HEK293T (cell line): ENCODE measurements at regions not wholly inside any gene's neighbourhood (a gene's known extent, or its start where the extent isn't known, plus 50 kb on each side); places are given as distances from the start of the nearest gene placed in this dataset.
A peak's percentile ranks its signal among the peaks of the same experiment; 100 is the strongest.

Experiments used
- CTCF ChIA-PET: fragments of 350-600 bp; formaldehyde crosslinking; extraction: SDS; loops from one replicate; lab custom pipeline; 2021; ENCODE audit warnings: antibody characterized with exemption, inconsistent platforms; lab: Yijun Ruan, JAX
- POLR2A ChIA-PET: fragments of 350-600 bp; formaldehyde crosslinking; extraction: SDS; loops from one replicate; lab custom pipeline; 2020; ENCODE audit warnings: antibody characterized with exemption, inconsistent platforms; lab: Yijun Ruan, JAX
- DNase-seq: peaks from one replicate; pipeline ENCODE4 v3.0.0; 2012; ENCODE audit warnings: mixed read lengths; ENCODE audit errors: extremely low spot score
- ARNT ChIP-seq: fragments of 450-650 bp; IDR thresholded peaks from 2 replicates; pipeline ENCODE4 v1.6.1; 2017; ENCODE audit warnings: mild to moderate bottlenecking
- BHLHE40 ChIP-seq: fragments of 450-650 bp; IDR thresholded peaks from 2 replicates; pipeline ENCODE4 v1.6.1; 2016; ENCODE audit warnings: mild to moderate bottlenecking, moderate library complexity, borderline replicate concordance
- CTBP1 ChIP-seq: fragments of 450-650 bp; IDR thresholded peaks from 2 replicates; pipeline ENCODE4 v1.6.1; 2016; ENCODE audit warnings: borderline replicate concordance
- ELF4 ChIP-seq: fragments of 450-650 bp; IDR thresholded peaks from 2 replicates; pipeline ENCODE4 v1.6.1; 2017; ENCODE audit warnings: antibody characterized with exemption
- FOXA1 ChIP-seq: fragments of 450-650 bp; IDR thresholded peaks from 2 replicates; pipeline ENCODE4 v1.6.1; 2016; ENCODE audit warnings: mild to moderate bottlenecking
- FOXK2 ChIP-seq: fragments of 450-650 bp; IDR thresholded peaks from 2 replicates; pipeline ENCODE4 v1.6.1; 2016; ENCODE audit warnings: mild to moderate bottlenecking
- FOXM1 ChIP-seq: fragments of 450-650 bp; IDR thresholded peaks from 2 replicates; pipeline ENCODE4 v1.6.1; 2017; ENCODE audit warnings: mild to moderate bottlenecking, borderline replicate concordance
- HDGF ChIP-seq: fragments of 450-650 bp; IDR thresholded peaks from 2 replicates; pipeline ENCODE4 v1.6.1; 2017; ENCODE audit warnings: antibody characterized with exemption, borderline replicate concordance
- L3MBTL2 ChIP-seq: fragments of 450-650 bp; conservative IDR thresholded peaks from 2 replicates; pipeline ENCODE4 v1.6.1; 2016; ENCODE audit warnings: mild to moderate bottlenecking
- LEF1 ChIP-seq: fragments of 450-650 bp; IDR thresholded peaks from 2 replicates; pipeline ENCODE4 v1.6.1; 2017; ENCODE audit warnings: mild to moderate bottlenecking, borderline replicate concordance
- NFRKB ChIP-seq: fragments of 450-650 bp; IDR thresholded peaks from 2 replicates; pipeline ENCODE4 v1.6.1; 2016; ENCODE audit warnings: mild to moderate bottlenecking, moderate library complexity
- SP1 ChIP-seq: fragments of 450-650 bp; IDR thresholded peaks from 2 replicates; pipeline ENCODE4 v1.6.1; 2017
- SUZ12 ChIP-seq: fragments of 450-650 bp; IDR thresholded peaks from 2 replicates; pipeline ENCODE4 v1.6.1; 2016; ENCODE audit warnings: mild to moderate bottlenecking
- TARDBP ChIP-seq: fragments of 450-650 bp; IDR thresholded peaks from 2 replicates; pipeline ENCODE4 v1.6.1; 2016
- ZNF384 ChIP-seq: fragments of 450-650 bp; IDR thresholded peaks from 2 replicates; pipeline ENCODE4 v1.6.1; 2016
- TF ChIP-seq, protein P1 (sequence below): fragments of 450-650 bp; IDR thresholded peaks from 2 replicates; pipeline ENCODE4 v1.6.1; 2016

DNA sequence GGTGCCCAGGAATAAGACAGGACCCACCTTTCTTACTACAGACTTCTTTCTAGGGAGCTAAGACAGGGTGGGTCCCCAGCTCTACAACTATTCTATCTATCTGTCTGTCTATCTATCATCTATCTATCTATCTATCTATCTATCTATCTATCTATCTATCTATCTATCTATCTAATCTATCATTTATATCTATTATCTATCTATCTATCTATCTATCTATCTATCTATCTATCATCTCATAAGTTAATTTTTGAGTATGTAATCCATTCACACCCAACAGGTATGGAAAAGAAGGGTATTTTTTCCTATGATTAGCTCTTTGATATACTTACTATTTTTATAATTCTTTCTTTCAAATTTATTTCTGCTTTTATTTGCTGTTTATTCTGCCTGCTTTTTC lies 55.9 kb downstream of the BAMBI start:
- DNase-seq, result no peak
- ChIA-PET POLR2A (no interaction called here), CTCF (interaction anchor here (0.5 to 0.6 kb wide), 2 partner anchors 55 to 64 kb away, joined by 3 read pairs; partner anchors contain the start of gene BAMBI)
- TF ChIP-seq ELF4 (no peak), ARNT (no peak), FOXM1 (no peak), SUZ12 (no peak), FOXK2 (no peak), LEF1 (no peak), CTBP1 (no peak), HDGF (no peak), ZNF384 (no peak), BHLHE40 (no peak)
- TF ChIP-seq, protein P1, sequence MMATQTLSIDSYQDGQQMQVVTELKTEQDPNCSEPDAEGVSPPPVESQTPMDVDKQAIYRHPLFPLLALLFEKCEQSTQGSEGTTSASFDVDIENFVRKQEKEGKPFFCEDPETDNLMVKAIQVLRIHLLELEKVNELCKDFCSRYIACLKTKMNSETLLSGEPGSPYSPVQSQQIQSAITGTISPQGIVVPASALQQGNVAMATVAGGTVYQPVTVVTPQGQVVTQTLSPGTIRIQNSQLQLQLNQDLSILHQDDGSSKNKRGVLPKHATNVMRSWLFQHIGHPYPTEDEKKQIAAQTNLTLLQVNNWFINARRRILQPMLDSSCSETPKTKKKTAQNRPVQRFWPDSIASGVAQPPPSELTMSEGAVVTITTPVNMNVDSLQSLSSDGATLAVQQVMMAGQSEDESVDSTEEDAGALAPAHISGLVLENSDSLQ, result no peak

DNA sequence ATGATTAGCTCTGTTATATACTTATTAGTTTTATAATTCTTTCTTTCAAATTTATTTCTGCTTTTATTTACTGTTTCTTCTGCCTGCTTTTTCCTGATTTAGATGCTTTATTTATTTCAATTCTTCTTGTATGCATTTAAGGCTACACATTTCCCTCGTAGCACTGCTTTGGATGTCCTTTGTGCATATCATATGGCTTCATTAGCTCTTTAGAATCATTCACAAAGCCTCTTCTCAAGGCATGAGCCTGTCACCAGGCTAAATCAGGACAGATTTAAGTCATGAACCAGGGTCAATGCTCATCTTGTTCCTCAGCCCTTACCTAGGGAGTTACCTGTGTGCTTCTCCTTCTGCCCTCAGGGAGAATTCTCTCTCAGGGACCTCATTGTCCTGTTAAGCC lies 56.3 kb downstream of the BAMBI start:
- CTCF ChIA-PET, result interaction anchor here (0.5 kb wide), 1 partner anchor 64 kb away, joined by 3 read pairs; no protein-coding TSS in a partner anchor
- TF ChIP-seq FOXA1 (no peak), FOXM1 (no peak), SUZ12 (no peak), LEF1 (no peak), ARNT (no peak), ELF4 (no peak)
- POLR2A ChIA-PET, result no interaction called here
- DNase-seq, result no peak

DNA sequence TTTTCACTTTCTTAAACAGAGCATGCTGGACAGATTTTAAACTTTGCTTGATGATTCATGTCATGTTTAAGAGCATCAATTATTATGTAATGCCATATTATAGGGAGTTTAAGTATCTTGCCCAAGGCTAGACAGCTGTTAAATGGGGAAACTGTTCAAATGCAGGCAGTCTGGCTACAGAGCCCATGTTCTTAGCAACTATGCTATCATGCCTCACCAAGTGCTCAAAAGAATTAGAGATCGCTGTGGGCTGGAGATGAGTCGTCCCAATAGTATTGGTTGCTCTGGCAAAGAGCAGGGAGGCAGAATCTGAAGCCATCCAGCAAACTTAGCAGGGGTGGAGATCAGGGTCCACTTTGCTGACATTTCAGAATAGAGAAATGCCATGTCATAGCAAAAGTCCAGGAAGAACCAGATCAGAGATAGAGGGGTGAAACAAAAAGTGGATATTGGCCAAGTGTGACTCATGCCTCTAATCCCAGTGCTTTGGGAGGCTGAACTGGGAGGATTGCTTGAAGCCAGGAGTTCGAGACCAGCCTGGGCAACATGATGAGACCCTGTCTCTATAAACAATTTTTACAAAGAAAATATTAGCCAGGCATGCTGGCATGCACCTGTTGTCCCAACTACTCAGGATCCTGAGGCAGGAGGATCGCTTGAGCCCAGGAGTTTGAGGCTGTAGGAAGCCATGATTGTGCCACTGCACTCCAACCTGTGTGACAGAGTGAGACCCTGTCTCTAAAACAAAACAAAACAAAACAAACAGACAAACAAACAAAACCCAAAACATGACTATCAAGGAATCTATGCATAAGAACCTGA lies 57.8 kb downstream of the BAMBI start:
- POLR2A ChIA-PET, result no interaction called here
- TF ChIP-seq ARNT (no peak), HDGF (no peak)
- DNase-seq, result no peak
- CTCF ChIA-PET, result no interaction called here

DNA sequence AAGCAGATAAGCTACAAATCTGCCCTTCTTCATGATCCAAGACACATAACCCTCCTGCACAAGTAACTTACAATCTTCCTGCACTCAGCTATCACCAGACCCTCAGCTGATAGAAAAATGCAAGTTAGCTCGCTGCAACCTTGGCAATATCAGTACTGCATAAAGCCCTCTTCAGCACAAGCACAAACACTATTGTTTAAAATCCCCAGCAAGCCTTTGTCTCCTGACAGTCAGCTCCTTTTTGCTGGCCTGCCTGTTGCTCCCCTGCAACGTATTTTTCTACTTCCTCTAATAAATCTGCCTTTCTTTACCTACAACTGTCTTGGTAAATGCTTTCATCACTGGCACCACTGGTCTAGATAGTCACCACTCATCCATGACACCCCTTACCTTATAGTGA lies 59.8 kb downstream of the BAMBI start:
- TF ChIP-seq FOXA1 (no peak), TARDBP (no peak), HDGF (no peak), L3MBTL2 (no peak)
- TF ChIP-seq, protein P1, result no peak
- ChIA-PET POLR2A (no interaction called here), CTCF (interaction anchor here (0.5 to 0.9 kb wide), 2 partner anchors 242 to 254 kb away, joined by 3 read pairs; no protein-coding TSS in a partner anchor)
- DNase-seq, result no peak

DNA sequence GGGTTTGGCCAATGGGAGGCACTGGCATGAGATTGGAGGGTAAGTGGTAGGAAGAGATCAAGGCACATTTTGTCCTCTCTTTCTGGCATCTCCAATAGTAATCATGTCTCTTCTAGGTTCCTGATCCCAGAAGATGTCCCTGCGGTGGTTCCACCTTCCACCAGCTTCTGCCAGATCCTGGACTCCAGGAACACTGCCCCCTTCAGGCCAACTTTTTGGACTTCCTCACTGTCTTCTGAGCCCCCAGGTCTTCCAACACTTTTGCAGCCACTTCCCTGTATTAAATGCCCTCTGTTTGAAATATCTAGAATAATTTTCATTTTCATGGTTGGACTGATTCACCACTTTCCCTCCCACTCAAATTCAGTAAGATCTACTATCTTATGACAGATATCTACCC lies 60.9 kb downstream of the BAMBI start:
- peak; percentile 32 for DNase-seq
- TF ChIP-seq FOXM1, result no peak
- TF ChIP-seq LEF1, result no peak
- TF ChIP-seq FOXK2, result no peak
- TF ChIP-seq, protein P1, result no peak
- no peak for TF ChIP-seq ELF4
- no peak for TF ChIP-seq SUZ12
- no peak for TF ChIP-seq CTBP1
- no peak for TF ChIP-seq L3MBTL2
- no peak for TF ChIP-seq BHLHE40
- no peak for TF ChIP-seq HDGF
- no peak for TF ChIP-seq ZNF384
- TF ChIP-seq FOXA1, result no peak
- no peak for TF ChIP-seq ARNT
- ChIA-PET POLR2A (no interaction called here), CTCF (interaction anchor here (0.6 kb wide), 1 partner anchor 394 kb away, joined by 3 read pairs; no protein-coding TSS in a partner anchor)

DNA sequence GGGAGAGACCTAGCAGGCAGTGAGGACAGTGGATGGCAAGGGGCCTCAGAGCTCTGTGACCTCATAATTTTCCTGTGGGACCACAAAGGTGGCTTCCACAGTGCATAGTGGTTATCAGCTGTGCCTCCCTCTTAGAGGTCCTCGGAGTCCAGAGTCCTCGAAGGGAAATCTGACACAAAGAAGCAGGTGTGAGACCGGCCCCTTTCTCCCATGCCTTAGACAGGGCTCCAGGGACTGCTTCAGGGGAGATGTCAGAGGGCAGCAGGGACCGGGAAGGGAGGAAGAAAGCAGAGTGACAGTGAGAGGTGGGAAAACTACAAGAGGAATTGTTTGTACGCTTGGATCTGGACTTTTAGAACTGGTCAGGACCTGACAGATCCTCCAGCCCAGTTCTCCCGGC lies 66.3 kb downstream of the BAMBI start:
- CTCF ChIA-PET, result interaction anchor here (0.9 kb wide), 1 partner anchor 54 kb away, joined by 5 read pairs; no protein-coding TSS in a partner anchor
- TF ChIP-seq FOXM1 (no peak), ZNF384 (no peak), L3MBTL2 (no peak), NFRKB (no peak), SP1 (no peak), BHLHE40 (no peak), ELF4 (no peak), LEF1 (no peak), HDGF (no peak)
- POLR2A ChIA-PET, result no interaction called here
- no peak for DNase-seq
